HG03135 (cell line): ENCODE measurements at regions not wholly inside any gene's neighbourhood (a gene's known extent, or its start where the extent isn't known, plus 50 kb on each side); places are given as distances from the start of the nearest gene placed in this dataset.
"Not testable (repeated sequence)": the region's sequence is repeated elsewhere in the genome, so short reads cannot be mapped to it uniquely, and the experiment has no call there.

Experiments used
- ATAC-seq: cut with Tn5 transposase; IDR thresholded peaks from one replicate; pipeline ENCODE4 v1.9.1; 2021; ENCODE audit warnings: mild to moderate bottlenecking, moderate library complexity; ENCODE audit not compliant: unreplicated experiment

- ATAC-seq = no peak
Measured at GRCh38 chr5:71771191-71771590, 52.1 kb downstream of the CARTPT start.

- ATAC-seq = no peak
Measured at GRCh38 chr5:71778678-71779276, 59.7 kb downstream of the CARTPT start.

- no peak for ATAC-seq
Measured at GRCh38 chr5:71780597-71780996, 61.5 kb downstream of the CARTPT start.

GRCh38 chr5:71782393-71782770 lies 63.3 kb downstream of the CARTPT start:
- ATAC-seq = no peak

GRCh38 chr5:71782771-71783770 lies 64.0 kb downstream of the CARTPT start:
- ATAC-seq = peak; percentile 93

- ATAC-seq = no peak
Measured at GRCh38 chr5:71783891-71784290, 64.8 kb downstream of the CARTPT start.

GRCh38 chr5:71786337-71787055 lies 67.4 kb downstream of the CARTPT start:
- ATAC-seq = no peak

- ATAC-seq = no peak
Measured at GRCh38 chr5:71788794-71789193, 69.7 kb downstream of the CARTPT start.

GRCh38 chr5:71789746-71790145 lies 70.7 kb downstream of the CARTPT start:
- ATAC-seq = no peak

GRCh38 chr5:71790433-71790832 lies 71.4 kb downstream of the CARTPT start:
- no peak for ATAC-seq

- ATAC-seq = not testable (repeated sequence)
Measured at GRCh38 chr5:71792041-71792440, 73.0 kb downstream of the CARTPT start.

- no peak for ATAC-seq
Measured at GRCh38 chr5:71794061-71794695, 75.1 kb downstream of the CARTPT start.

- no peak for ATAC-seq
Measured at GRCh38 chr5:71802673-71803072, 83.6 kb downstream of the CARTPT start.

- ATAC-seq = no peak
Measured at GRCh38 chr5:71806711-71807110, 87.6 kb downstream of the CARTPT start.

- no peak for ATAC-seq
Measured at GRCh38 chr5:71807909-71808308, 88.8 kb downstream of the CARTPT start.

GRCh38 chr5:71809446-71809845 lies 90.4 kb downstream of the CARTPT start:
- no peak for ATAC-seq

GRCh38 chr5:71810023-71810422 lies 90.9 kb downstream of the CARTPT start:
- no peak for ATAC-seq

- ATAC-seq = no peak
Measured at GRCh38 chr5:71810471-71811195, 91.6 kb downstream of the CARTPT start.

- no peak for ATAC-seq
Measured at GRCh38 chr5:71811779-71812178, 92.7 kb downstream of the CARTPT start.

GRCh38 chr5:71816307-71816706 lies 97.2 kb downstream of the CARTPT start:
- ATAC-seq = no peak
